ENCODE measurements at regions not wholly inside any gene's neighbourhood (a gene's known extent, or its start where the extent isn't known, plus 50 kb on each side); places are given as distances from the start of the nearest gene placed in this dataset.

DNA sequence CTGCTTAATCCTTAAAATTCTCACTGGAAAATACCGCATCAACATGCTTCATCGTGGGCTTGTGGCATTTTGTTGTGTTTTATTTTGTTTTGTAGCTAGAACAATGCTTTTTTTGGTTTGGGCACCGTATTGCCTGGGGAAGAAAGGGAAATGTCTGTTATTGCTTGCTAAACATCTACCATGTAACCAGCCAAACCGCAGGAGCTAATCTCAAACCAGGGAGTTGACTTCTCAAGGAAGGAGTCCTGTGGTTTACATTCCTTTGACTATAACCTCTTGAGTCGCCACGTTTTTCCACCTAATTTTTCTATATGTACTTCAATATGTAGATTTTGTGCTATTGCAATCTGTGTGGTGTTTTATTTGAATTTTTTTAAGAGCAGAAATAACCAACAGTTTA is 593.5 kb upstream of the SOX9 start:
- ATAC-seq (no peak), DNase-seq (ENCODE audit: low spot score) (no peak)
- Histone ChIP-seq H3K36me3 (ENCODE audit: insufficient read depth) (no peaks in the 10 kb centered on the region), H3K9me2 (ENCODE audit: insufficient read depth) (no peaks in the 10 kb centered on the region), H3K27me3 (ENCODE audit: insufficient read depth) (no peaks in the 10 kb centered on the region), H3K4me2 (no peak overlapping the region), H3K27ac (ENCODE audit: low read depth) (no peak overlapping the region), H3K79me2 (replicated peaks; ENCODE audit: insufficient read depth) (no peaks in the 10 kb centered on the region), H3K4me1 (ENCODE audit: insufficient read depth) (no peaks in the 10 kb centered on the region), H2AFZ (peak overlapping the region; percentile 30; the same call in 1 of the 2 replicates), H3F3A (replicated peaks; ENCODE audit: low read depth) (no peaks in the 10 kb centered on the region), H3K4me3 (no peak overlapping the region), H4K20me1 (replicated peaks; ENCODE audit: insufficient read depth) (no peaks in the 10 kb centered on the region)
- Mint-ChIP-seq H3K27me3 (ENCODE audit: insufficient read depth, low read depth, poor library complexity) (peaks cover 4% of the 10 kb centered on the region), H3K27ac (no peak overlapping the region), H3K9me3 (no peaks in the 10 kb centered on the region; the same call in 2 of the 3 replicates), H3K4me1 (peaks cover 4% of the 10 kb centered on the region; the same call in 2 of the 3 replicates), H3K36me3 (ENCODE audit: low read depth) (no peaks in the 10 kb centered on the region), H3K4me3 (no peak overlapping the region)
- TF ChIP-seq, protein P1, sequence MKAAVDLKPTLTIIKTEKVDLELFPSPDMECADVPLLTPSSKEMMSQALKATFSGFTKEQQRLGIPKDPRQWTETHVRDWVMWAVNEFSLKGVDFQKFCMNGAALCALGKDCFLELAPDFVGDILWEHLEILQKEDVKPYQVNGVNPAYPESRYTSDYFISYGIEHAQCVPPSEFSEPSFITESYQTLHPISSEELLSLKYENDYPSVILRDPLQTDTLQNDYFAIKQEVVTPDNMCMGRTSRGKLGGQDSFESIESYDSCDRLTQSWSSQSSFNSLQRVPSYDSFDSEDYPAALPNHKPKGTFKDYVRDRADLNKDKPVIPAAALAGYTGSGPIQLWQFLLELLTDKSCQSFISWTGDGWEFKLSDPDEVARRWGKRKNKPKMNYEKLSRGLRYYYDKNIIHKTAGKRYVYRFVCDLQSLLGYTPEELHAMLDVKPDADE (IDR thresholded peaks at IDR 0.05), result no peak
- TF ChIP-seq STAT1 (IDR thresholded peaks at IDR 0.05; ENCODE audit: unreplicated experiment) (no peak), ZNF331 (CRISPR knock-in tag; IDR thresholded peaks at IDR 0.05; ENCODE audit: low read depth) (no peak), CREB1 (CRISPR knock-in tag; IDR thresholded peaks at IDR 0.05; ENCODE audit: low read depth) (no peak), JUNB (IDR thresholded peaks at IDR 0.05; ENCODE audit: unreplicated experiment) (no peak), ZNF114 (CRISPR knock-in tag; IDR thresholded peaks at IDR 0.05) (no peak), NANOG (IDR thresholded peaks at IDR 0.05; ENCODE audit: borderline replicate concordance) (no peak), EZH2phosphoT487 (IDR thresholded peaks at IDR 0.05; ENCODE audit: unreplicated experiment) (no peak), POLR2AphosphoS5 (IDR thresholded peaks at IDR 0.05; ENCODE audit: low read depth) (no peak), EZH2 (IDR thresholded peaks at IDR 0.05; ENCODE audit: low read depth, unreplicated experiment) (no peak)
- TF ChIP-seq, protein P2, sequence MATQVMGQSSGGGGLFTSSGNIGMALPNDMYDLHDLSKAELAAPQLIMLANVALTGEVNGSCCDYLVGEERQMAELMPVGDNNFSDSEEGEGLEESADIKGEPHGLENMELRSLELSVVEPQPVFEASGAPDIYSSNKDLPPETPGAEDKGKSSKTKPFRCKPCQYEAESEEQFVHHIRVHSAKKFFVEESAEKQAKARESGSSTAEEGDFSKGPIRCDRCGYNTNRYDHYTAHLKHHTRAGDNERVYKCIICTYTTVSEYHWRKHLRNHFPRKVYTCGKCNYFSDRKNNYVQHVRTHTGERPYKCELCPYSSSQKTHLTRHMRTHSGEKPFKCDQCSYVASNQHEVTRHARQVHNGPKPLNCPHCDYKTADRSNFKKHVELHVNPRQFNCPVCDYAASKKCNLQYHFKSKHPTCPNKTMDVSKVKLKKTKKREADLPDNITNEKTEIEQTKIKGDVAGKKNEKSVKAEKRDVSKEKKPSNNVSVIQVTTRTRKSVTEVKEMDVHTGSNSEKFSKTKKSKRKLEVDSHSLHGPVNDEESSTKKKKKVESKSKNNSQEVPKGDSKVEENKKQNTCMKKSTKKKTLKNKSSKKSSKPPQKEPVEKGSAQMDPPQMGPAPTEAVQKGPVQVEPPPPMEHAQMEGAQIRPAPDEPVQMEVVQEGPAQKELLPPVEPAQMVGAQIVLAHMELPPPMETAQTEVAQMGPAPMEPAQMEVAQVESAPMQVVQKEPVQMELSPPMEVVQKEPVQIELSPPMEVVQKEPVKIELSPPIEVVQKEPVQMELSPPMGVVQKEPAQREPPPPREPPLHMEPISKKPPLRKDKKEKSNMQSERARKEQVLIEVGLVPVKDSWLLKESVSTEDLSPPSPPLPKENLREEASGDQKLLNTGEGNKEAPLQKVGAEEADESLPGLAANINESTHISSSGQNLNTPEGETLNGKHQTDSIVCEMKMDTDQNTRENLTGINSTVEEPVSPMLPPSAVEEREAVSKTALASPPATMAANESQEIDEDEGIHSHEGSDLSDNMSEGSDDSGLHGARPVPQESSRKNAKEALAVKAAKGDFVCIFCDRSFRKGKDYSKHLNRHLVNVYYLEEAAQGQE (IDR thresholded peaks at IDR 0.05; ENCODE audit: unreplicated experiment), result no peak
- TF ChIP-seq, protein P3, sequence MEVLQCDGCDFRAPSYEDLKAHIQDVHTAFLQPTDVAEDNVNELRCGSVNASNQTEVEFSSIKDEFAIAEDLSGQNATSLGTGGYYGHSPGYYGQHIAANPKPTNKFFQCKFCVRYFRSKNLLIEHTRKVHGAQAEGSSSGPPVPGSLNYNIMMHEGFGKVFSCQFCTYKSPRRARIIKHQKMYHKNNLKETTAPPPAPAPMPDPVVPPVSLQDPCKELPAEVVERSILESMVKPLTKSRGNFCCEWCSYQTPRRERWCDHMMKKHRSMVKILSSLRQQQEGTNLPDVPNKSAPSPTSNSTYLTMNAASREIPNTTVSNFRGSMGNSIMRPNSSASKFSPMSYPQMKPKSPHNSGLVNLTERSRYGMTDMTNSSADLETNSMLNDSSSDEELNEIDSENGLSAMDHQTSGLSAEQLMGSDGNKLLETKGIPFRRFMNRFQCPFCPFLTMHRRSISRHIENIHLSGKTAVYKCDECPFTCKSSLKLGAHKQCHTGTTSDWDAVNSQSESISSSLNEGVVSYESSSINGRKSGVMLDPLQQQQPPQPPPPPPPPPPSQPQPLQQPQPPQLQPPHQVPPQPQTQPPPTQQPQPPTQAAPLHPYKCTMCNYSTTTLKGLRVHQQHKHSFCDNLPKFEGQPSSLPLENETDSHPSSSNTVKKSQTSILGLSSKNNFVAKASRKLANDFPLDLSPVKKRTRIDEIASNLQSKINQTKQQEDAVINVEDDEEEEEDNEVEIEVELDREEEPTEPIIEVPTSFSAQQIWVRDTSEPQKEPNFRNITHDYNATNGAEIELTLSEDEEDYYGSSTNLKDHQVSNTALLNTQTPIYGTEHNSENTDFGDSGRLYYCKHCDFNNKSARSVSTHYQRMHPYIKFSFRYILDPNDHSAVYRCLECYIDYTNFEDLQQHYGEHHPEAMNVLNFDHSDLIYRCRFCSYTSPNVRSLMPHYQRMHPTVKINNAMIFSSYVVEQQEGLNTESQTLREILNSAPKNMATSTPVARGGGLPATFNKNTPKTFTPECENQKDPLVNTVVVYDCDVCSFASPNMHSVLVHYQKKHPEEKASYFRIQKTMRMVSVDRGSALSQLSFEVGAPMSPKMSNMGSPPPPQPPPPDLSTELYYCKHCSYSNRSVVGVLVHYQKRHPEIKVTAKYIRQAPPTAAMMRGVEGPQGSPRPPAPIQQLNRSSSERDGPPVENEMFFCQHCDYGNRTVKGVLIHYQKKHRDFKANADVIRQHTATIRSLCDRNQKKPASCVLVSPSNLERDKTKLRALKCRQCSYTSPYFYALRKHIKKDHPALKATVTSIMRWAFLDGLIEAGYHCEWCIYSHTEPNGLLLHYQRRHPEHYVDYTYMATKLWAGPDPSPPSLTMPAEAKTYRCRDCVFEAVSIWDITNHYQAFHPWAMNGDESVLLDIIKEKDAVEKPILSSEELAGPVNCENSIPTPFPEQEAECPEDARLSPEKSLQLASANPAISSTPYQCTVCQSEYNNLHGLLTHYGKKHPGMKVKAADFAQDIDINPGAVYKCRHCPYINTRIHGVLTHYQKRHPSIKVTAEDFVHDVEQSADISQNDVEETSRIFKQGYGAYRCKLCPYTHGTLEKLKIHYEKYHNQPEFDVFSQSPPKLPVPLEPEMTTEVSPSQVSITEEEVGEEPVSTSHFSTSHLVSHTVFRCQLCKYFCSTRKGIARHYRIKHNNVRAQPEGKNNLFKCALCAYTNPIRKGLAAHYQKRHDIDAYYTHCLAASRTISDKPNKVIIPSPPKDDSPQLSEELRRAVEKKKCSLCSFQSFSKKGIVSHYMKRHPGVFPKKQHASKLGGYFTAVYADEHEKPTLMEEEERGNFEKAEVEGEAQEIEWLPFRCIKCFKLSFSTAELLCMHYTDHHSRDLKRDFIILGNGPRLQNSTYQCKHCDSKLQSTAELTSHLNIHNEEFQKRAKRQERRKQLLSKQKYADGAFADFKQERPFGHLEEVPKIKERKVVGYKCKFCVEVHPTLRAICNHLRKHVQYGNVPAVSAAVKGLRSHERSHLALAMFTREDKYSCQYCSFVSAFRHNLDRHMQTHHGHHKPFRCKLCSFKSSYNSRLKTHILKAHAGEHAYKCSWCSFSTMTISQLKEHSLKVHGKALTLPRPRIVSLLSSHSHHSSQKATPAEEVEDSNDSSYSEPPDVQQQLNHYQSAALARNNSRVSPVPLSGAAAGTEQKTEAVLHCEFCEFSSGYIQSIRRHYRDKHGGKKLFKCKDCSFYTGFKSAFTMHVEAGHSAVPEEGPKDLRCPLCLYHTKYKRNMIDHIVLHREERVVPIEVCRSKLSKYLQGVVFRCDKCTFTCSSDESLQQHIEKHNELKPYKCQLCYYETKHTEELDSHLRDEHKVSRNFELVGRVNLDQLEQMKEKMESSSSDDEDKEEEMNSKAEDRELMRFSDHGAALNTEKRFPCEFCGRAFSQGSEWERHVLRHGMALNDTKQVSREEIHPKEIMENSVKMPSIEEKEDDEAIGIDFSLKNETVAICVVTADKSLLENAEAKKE (CRISPR knock-in tag; IDR thresholded peaks at IDR 0.05), result no peak
- TF ChIP-seq, protein P4, sequence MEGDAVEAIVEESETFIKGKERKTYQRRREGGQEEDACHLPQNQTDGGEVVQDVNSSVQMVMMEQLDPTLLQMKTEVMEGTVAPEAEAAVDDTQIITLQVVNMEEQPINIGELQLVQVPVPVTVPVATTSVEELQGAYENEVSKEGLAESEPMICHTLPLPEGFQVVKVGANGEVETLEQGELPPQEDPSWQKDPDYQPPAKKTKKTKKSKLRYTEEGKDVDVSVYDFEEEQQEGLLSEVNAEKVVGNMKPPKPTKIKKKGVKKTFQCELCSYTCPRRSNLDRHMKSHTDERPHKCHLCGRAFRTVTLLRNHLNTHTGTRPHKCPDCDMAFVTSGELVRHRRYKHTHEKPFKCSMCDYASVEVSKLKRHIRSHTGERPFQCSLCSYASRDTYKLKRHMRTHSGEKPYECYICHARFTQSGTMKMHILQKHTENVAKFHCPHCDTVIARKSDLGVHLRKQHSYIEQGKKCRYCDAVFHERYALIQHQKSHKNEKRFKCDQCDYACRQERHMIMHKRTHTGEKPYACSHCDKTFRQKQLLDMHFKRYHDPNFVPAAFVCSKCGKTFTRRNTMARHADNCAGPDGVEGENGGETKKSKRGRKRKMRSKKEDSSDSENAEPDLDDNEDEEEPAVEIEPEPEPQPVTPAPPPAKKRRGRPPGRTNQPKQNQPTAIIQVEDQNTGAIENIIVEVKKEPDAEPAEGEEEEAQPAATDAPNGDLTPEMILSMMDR (conservative IDR thresholded peaks at IDR 0.05; ENCODE audit: low read depth in 2 of 2), result no peak

Data from GM23338 (cell line).